Kidney tubule cell (primary cell): ENCODE measurements at regions not wholly inside any gene's neighbourhood (a gene's known extent, or its start where the extent isn't known, plus 50 kb on each side); places are given as distances from the start of the nearest gene placed in this dataset.

ENCODE experiments used
- DNase-seq: peaks from one replicate; pipeline ENCODE4 v3.0.0-alpha.2; 2018; ENCODE audit warnings: low spot score

DNA sequence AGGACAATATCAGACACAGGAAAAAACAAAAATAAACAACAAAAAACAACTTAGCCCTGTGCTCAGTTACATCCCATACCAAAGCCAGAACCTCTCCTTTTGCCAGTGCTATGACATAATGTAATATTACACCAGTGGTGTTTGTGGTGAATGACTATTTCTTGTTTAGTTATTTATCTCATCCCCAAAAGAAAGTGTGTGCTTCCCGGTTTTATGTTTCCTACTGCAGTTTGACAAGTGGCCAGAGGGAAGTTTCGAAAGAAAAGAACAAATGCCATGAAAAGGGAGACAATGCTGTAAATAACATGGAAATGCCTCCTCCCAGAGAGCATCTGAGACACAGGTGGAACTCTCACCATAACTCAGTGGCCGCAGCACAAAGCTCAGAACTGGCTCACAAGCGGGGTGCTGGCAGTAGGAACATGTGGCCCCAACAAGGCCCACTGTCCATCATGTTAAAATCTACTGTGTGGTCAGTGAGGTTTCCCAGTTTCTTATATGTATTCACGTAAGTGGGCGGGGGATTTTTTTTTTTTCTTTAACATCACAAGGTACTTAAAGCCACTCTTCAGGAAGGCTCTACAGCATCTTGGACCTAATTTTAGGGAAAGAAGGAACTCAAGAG lies 158.2 kb downstream of the BARHL2 start:
- DNase-seq = no peak

DNA sequence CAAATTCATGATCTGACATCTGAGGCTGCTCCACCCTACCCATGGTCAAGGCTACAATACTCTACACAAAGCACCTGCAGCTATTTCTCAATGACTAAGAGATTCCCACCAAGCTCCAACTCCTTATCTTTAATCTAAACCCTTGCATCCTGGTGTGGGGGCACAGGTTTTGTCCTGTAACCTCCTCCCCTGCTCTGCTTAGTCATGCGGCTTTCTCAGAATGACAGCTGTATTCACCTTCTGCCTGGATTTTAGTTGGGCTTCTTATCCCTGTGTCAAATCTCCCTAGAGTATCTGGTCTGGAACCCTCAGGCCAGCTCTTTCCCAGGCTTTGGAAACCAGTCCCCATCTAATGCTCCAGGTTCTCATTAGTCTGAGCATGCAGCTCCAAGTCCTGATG lies 159.0 kb downstream of the BARHL2 start:
- no peak for DNase-seq

DNA sequence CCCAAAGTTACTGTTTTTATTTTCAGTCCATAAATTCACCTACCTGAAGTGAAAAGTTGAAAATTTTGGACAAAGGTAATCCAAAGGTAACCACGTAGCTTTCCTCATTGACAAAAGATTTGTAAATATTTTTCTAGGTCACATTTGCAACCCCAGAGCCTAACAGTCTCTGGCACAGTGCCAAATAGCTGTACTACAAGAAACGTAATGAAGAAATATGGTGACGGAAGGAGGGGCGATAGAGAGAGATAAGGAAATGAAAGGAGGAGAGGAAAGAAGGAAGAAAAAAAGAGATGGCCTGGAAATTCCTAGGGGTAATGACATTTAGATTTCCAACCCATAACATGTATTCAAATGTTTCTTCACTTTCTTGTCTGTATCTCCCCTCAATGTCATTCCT lies 159.4 kb downstream of the BARHL2 start:
- DNase-seq = no peak

DNA sequence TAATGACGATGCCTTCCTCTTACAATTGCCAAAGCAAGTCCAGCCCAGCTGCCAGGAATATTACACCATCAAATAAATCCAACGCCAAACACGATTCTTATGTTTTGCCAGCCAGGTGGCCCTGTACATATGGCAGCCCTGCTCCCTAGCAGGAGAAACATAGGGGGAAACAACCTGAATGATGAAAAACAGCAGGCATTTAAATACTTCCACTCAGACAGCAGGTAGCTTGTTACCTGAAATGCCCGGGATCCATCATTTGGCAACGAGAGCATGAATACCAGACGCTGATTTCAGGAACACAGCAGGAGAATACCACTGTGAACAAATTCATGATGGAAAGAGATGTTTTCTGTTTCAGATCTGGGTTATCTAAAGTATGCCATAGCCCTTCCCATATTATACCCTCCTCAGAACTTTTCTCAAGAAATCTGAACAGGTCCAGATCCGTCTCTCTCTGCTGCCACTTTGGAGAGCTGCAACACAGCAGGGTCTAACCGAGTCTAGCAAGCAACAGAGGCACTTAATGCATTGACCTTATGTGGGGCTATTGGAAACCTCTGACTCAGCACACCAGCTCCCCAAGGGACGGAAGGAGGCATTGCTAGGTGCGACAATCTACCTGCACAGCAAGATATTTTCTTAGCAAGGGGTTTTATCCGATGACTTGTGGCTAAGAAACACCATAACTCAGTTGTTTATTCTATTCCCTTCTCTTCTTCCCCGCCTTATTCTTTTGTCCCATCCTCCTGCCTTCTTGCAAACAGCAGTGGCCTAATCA lies 166.3 kb downstream of the BARHL2 start:
- no peak for DNase-seq

DNA sequence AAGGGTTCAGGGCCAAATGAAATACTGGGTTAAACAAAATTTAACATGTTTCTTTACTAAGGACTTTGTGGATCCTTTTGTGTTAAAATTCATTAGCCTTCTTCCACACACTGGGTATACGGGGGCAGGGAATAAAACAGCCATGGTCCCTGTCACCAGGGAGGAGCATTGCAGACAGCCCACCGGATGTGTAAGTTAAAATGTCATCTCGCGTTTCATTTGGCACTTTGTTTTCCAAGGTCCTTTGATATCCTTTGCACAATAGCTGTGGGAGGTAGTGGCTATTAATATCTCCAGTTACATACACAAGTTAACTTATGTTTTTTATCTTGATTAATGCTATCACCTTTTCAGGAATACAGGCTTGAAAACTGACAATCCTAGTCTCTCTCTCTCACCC lies 172.7 kb downstream of the BARHL2 start:
- DNase-seq = no peak

DNA sequence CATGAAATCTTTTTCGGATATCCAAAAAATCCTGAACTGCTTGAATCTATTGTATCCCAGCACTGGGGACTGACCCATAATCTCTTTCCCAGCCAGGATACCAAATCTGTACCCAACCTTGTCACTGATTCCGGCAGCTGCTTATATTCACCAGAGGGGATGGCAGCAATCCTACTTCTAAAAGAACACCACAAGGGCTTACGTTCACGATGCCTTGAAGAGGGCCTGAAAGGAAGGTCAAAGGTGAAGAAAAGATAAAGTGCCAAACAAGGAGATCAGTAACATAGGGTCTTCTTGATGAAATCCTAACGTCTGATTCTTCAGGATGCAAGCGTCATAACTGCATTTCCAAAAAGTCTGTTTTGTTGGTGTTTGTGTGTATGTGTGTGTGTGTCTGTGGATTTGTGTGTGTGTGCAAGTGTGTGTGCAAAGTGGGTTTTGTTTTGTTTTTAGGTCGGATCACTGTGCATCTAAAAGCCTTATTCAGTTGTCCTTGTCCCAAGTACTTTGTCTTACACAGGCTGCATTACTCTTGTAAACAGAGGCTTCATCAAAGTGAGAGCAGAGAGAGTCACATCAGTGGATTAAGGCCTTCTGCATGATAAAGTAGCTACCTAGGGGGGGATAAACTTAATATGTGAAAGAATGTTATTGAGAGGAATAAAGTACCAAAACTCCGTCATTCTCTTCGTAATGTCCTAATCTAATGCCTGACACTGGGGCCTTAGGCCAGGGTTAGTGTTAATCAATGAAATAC lies 179.3 kb downstream of the BARHL2 start:
- no peak for DNase-seq

DNA sequence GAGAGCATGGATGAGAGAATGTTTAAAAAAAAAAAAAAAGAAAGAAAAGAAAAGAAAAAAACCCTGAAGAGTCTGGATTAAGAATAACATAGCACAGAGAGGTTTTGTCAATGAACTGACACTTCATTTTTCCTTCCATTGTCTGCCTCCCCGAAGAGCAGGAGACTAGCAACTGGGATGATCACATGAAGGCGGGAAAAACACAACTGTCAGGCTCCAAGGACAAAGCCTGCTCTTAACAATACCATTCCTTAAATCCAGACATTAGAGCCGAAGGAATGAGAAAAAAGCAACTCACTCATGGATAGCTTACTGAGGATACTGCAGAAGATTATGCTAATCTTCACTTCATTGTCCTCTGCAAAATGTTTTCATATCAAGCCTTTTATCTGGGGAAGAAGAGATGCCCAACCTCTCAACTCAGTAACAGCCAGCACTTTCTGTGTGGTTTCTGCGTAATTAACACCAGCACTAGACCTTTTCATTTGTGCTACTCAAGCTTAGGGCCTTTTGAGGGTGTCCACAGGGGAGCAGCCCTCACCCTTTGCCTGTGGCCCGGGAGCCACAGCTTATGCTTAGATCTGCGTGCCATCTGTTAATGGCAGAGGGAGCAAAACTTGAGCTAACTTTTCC lies 182.3 kb downstream of the BARHL2 start:
- no peak for DNase-seq

DNA sequence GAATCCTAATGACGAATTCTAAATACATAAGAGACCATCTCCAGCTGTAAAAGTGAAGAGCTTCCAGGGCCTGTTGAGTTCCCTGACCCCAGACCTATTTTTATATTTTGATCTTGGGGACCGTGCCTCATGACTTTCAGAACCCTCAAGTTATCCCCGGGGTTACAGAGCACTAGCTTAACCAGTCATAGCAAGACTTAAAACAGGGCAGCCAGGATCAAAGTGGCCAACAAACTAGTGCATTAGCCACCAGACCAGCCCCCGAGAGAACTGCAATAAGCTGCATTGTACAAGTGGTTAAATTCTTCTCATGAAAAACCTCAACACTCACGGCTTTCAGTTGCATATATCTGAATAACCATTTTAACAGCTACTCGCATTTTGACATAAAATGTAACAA lies 183.0 kb downstream of the BARHL2 start:
- no peak for DNase-seq

DNA sequence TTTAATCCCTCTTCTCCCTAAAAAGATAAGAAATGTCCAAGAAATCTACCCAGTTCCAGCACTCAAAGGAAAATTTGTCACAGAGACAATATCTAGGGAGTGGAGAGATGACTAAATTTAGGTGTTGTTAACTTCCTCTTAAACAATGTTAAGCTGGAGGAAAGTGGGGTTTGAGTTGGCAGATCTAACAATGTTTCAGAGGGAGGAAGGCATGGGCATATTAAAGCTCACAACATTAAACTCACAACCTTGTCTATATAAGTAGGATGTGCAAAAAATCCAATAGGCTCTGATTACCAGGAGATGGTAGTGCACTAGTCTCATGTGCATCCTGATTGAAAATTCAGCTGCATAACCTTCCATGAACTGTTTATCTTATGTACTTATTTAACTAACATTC lies 190.1 kb downstream of the BARHL2 start:
- no peak for DNase-seq

DNA sequence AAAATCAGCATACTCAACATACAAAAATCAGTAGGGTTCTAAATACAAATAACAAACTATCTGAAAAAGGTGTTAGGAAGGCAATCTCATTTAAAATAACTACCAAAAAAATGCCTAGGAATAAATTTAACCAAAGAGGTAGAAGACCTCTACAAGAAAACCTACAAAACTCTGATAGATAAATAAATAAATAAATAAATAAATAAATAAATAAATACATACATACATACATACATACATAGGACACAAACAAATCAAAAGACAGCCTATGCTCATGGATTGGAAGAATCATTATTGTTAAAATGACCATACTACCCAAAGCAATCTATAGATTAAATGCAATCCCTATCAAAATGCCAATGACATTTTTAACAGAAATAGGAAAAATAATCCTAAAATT lies 194.7 kb downstream of the BARHL2 start:
- DNase-seq = no peak

DNA sequence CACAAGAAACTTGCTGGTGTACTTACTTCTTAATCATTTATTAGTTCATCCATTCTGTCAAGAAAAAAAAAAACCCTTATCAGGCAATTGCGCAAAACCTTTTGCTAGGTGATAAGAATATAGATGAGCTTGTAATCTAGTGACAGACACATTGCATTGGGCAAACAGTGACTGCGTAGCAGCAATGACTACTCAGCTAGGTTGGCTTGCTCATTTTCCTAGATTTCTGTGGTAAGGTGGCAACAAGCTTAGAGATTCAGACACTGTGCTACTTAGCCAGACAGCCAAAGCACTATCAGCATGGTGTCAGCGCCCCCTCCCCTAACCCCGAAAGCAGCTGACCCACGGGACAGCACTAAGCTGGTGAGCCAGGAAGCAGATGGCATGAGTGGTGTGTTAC lies 203.1 kb downstream of the BARHL2 start:
- DNase-seq = no peak

DNA sequence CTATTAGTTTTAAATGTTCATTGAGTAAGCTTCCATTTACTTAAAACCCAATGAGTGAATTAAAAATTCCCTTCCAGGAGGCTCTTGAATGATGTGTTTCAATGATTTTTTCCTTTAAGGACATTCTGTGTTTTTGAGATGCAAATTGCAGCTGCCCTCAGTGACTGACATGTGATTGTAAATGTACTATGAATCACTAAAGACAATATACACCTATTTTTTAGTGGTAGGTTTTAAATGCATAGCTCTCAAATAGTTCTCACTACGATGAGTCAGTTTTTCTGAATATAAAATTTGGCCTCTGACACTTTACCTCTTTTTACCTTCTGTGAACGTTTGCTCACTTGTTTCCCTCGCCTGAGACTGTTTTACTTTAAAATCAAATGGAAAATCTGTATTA lies 204.7 kb downstream of the BARHL2 start:
- no peak for DNase-seq

DNA sequence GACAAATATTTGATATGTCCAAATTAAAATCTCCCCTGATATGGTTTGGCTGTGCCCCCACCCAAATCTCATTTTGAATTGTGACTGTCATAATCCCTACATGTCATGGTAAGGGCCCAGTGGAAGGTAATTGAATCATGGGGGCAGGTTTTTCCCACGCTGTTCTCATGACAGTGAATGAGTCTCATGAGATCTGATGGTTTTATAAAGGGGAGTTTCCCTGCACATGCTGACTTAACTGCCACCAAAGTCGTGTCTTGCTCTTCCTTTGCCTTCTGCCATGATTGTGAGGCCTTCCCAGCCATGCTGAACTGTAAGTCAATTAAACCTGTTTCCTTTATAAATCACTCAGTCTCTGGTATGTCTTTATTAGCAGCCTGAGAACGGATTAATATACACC lies 207.0 kb downstream of the BARHL2 start:
- no peak for DNase-seq

DNA sequence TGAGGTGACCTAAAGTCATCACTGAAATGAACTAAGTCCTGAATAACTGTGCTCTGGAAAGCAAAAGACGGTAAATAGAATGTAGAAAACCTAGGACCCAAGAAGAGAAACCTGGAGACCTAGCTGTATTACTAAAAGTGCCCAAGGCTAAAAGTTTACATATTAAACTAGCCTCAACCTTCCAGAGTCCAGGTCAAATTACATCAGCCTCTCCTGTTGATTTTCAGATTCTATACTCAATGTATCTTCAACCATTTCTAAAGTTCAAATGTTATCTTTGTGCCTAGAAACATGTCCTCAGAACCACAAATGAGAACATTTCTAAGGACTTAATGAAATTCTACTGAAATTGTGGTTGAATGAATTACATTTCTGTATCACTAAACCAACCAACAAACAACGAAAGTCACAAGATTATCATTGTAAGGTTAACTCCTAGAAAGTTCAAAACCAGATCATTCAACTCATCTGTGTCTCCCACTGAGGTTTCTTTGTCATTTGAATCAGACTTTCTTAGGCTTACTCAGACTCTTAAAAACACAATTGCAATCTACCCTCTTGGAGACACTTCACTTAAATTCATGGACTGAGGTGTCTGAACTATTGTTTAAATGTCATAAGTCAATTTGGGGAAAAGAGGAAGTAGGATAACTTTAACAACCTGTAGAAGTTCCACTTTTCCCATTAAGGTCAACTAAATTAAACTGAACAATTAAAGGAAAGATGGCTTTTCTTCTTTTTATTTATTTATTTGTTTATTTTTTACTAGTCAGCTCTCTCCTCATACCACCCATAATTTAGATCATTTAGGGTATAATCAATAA lies 207.7 kb downstream of the BARHL2 start:
- no peak for DNase-seq

DNA sequence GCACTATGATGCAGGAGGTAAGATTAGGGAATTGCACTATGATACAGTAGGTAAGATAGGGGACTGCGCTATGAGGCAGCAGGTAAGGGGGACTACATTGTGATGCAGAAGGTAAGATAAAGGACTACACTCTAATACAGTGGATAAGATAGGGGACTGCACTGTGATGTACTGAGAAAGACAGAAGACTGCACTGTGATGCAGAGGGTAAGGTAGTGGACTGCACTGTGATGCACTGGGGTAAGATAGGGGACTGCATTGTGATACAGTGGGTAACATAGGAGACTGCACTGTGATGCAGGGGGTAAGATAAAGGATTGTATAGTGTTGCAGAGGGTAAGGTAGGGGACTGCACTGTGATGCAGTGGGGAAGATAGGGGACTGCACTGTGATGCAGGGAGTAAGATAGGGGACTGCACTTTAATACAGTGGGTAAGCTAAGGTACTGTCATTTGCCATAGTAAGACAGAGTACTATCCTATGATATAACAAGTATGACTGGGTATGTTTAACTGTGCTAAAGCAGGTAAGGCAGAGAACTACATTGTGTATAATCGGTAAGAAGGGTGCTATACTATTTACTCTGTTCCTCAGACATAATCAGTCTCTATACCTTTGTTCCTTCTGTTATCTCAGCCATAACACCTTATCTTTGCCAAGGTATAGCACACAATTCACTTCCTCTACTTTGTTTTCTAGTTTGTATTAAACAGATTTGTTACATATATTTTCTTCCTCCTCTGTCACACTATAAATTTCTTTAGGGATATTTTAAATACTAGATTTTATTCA lies 208.5 kb downstream of the BARHL2 start:
- no peak for DNase-seq

DNA sequence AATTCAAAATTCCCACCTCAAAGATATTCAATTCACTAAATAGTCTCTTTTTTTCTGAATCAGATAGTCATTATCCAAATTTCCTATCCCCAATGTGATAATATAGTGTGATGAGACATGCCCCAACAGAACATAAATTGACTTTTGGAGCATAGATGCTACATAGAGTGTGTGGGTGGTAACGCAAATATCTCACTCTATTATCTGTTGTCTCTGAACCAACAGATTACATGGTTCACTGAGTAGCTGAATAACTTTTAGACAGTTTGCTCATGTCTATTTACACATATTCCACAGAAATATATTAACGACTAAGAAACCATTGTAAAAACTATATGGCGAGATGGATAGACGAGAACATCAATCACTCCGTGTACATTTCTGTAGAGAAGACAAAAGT lies 209.9 kb downstream of the BARHL2 start:
- DNase-seq = no peak

DNA sequence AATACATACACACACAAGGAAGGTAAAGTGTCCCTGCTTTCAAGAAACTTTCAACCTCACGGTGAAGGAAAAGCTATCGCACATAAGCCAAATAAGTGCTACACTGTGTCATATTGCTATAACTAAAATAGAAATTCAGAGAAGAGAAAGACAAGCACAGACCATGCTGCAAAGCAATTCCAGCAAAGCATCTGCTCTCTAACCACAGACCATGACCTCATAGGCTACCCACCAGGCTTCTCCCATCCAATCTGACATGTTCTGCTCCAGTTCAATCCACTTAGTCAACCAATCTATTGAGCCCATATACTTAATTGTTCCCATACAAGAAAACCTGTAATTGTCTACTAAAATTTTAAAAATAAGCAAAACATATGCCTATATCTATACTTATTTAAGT lies 211.3 kb downstream of the BARHL2 start:
- no peak for DNase-seq

DNA sequence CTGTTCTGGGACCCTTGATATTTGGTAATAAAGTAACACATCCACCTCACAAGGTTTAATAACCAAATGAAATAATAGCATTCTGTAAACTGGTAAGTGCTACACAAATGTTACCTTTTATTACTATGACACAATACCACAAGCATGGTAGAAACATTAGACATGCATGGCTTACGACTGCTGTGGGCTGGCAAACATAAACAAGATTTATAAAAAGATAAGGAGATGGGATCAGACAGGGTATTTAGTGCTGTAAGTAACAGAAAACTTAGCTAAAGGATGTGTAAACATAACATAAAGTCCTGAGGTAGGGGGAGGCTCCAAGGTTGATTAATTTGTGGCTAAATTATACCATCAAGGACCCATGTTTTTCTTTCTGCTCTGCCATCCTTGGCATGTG lies 212.6 kb downstream of the BARHL2 start:
- peak; percentile 5 for DNase-seq

DNA sequence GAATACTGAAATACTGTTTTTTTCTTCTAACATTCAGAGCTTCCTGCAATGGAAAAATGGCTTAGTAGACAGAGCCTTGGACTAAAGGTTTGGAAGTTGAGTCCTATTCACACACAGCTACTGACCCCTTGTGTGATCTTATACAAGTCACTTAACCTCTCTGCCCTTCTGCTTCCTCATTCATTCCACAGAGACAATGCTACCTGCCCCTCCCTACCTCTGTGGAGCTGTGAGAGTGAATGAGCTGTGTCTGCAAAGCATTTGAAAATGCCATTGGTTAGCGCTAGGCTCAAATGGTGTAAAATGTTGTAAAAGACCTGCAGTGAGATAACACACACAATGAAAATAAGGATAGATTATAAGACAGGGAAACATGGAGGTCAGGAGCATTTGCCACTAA lies 214.4 kb downstream of the BARHL2 start:
- DNase-seq = peak; percentile 9

DNA sequence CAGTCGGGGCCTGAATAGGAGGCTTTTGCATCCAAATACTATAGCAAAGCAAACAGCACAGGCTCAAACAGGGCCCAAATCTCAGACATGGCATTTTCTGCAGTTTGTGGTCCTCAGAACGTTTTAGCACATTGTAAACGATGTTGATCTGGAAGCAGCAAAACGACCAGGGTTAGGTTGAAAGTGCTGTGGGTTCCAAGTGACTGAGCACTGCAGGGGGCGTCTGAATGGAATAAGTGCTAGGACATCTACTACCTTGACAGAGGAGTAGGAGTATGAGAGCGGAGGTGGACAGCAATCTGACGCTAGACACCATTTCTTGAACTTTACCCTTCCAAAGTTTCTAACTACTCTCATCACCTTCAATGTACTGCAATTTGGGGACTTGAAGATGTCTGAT lies 214.9 kb downstream of the BARHL2 start:
- no peak for DNase-seq

DNA sequence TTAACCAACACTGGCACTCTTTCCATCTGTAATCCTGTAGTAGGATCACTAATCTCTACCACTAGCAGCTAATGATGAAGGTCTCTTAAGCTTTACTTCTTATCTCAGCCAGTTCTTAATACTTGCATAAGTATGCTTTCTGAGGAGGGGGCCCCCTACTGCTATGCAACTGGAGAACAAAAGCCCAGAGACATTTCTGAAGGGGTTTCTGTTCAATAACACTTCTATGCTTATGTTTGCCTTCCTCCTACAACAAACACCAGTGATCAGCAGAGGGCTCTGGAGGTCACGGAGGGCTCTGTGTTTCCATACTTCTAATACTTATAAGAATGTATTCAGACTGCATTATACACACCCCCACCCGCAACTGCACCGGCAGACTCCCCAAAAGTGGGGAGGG lies 215.8 kb downstream of the BARHL2 start:
- DNase-seq = no peak
